ENCODE measurements at regions not wholly inside any gene's neighbourhood (a gene's known extent, or its start where the extent isn't known, plus 50 kb on each side); places are given as distances from the start of the nearest gene placed in this dataset.
A peak's percentile ranks its signal among the peaks of the same experiment; 100 is the strongest.
"Not testable (repeated sequence)": the region's sequence is repeated elsewhere in the genome, so short reads cannot be mapped to it uniquely, and the experiment has no call there.

DNA sequence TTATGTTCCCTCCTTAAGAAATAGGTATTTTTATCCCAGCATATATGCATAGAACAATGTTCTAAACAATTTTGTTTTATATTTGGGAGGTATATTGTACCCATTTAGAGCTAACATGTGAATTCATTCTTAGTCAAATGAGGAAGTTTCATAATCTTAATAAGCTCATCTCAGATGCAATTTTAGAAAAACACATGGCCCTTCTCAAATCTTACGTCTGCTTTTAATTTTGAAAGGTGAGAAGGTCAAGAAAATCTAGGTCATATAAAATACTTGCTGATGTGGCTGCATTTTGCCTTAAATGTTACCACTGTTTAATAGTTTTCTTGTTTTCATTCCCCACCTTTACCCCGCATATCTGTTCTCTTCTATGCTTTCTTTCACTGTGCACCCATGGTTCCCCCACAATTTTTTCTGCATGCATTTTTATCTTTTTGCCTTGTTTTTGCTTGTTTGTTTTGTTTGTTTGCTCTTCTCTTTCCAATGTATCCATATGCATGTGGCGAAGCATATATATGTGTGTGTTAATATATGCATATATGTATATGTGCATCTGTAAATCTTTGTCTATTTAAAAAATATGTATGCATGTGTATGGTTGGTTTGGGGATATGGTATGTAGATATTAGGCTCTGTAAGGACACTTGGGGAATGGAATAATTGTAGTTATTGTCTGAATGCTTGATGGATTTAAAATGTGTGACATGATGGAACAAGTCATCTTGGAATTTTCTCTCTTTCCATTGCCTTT, 317.1 kb downstream of the BCAT1 start:
- Mint-ChIP-seq H3K9me3 (peaks cover 0 to 4% (median 0%) of the 10 kb centered on the region in 6 donors), H3K27me3 (ENCODE audit: low read depth in 3 of 3) (peaks cover 0 to 3% (median 0%) of the 10 kb centered on the region in 3 donors)

DNA sequence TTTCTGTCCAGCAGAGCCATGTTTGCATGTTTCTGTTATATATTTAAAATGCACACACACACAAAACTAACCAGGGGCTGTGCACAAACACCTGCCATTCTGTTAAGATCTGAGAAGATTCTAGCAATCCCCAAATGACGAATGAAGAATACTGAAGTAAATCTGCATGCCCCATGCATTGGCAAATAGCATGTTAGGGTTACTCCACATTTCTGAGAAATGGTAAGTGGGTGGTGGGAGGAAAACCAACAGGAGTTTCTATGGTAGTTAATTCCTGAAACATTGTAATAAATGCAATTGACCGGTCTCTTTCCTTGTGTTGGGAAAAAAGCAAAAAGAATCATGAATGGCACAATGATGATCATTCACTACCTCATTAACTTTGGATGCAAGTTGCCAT, 318.0 kb downstream of the BCAT1 start:
- peaks cover 0 to 3% (median 0%) of the 10 kb centered on the region in 3 donors for H3K27me3 Mint-ChIP-seq (ENCODE audit: low read depth in 3 of 3)
- H3K4me1 Mint-ChIP-seq = no peaks in the 10 kb centered on the region
- H3K36me3 Mint-ChIP-seq = no peaks in the 10 kb centered on the region
- DNase-seq = no peak
- no peak overlapping the region for H3K27ac Mint-ChIP-seq
- H3K9me3 Mint-ChIP-seq = peaks cover 0 to 7% (median 0%) of the 10 kb centered on the region in 6 donors
- no peak overlapping the region for H3K4me3 Mint-ChIP-seq

More for the DNA sequence above, 317.1 kb downstream of the BCAT1 start:
- Mint-ChIP-seq H3K36me3 (no peaks in the 10 kb centered on the region), H3K27ac (no peak overlapping the region), H3K4me1 (no peaks in the 10 kb centered on the region), H3K4me3 (no peak overlapping the region)
- DNase-seq = no peak

GRCh38 chr12:24630446-24630845, 318.5 kb downstream of the BCAT1 start:
- no peak for DNase-seq
- Mint-ChIP-seq H3K27ac (no peak overlapping the region), H3K9me3 (peaks cover 0 to 7% (median 0%) of the 10 kb centered on the region in 6 donors), H3K4me3 (no peak overlapping the region), H3K4me1 (no peaks in the 10 kb centered on the region), H3K36me3 (no peaks in the 10 kb centered on the region), H3K27me3 (ENCODE audit: low read depth in 3 of 3) (peaks cover 0 to 3% (median 0%) of the 10 kb centered on the region in 3 donors)

DNA sequence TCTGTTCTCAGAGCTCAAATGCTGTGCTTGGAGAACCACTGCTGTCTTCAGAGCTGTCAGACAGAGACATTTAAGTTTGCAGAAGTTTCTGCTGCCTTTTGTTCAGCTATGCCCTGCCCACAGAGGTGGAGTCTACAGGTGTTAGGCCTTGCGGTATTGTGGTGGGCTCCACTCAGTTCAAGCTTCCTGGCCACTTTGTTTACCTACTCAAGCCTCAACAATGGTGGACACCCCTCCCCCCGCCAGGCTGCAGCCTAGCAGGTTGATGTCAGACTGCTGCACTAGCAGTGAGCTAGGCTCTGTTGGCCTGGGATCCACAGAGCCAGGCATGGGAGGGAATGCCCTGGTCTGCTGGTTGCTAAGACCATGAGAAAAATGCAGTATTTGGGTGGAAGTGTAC, 323.8 kb downstream of the BCAT1 start:
- Mint-ChIP-seq H3K9me3 (peaks cover 0 to 8% (median 2%) of the 10 kb centered on the region in 6 donors), H3K27ac (no peak overlapping the region), H3K4me1 (peaks cover 2 to 6% of the 10 kb centered on the region in 2 donors), H3K27me3 (ENCODE audit: low read depth in 3 of 3) (peaks cover 0 to 2% (median 0%) of the 10 kb centered on the region in 3 donors), H3K36me3 (no peaks in the 10 kb centered on the region), H3K4me3 (no peak overlapping the region)
- peak in 2 of 3 donors; percentile 3 to 11 for DNase-seq

DNA sequence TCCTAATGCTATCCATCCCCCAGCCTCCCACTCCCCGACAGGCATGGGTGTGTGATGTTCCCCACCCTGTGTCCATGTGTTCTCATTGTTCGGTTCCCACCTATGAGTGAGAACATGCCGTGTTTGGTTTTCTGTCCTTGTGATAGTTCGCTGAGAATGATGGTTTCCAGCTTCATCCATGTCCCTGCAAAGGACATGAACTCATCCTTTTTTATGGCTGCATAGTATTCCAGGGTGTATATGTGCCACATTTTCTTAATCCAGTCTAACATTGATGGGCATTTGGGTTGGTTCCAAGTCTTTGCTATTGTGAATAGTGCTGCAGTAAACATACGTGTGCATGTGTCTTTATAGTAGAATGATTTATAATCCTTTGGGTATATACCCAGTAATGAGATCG, 328.9 kb downstream of the BCAT1 start:
- H3K4me1 Mint-ChIP-seq; H3K4me3 Mint-ChIP-seq; H3K27me3 Mint-ChIP-seq (ENCODE audit: low read depth in 3 of 3); H3K36me3 Mint-ChIP-seq; H3K27ac Mint-ChIP-seq; DNase-seq; H3K9me3 Mint-ChIP-seq: not testable (repeated sequence)

- H3K27me3 Mint-ChIP-seq (ENCODE audit: low read depth in 3 of 3) = peaks cover 0 to 4% (median 0%) of the 10 kb centered on the region in 3 donors
- DNase-seq = no peak
- no peak overlapping the region for H3K4me3 Mint-ChIP-seq
- no peaks in the 10 kb centered on the region for H3K36me3 Mint-ChIP-seq
- H3K27ac Mint-ChIP-seq = no peak overlapping the region
- peaks cover 0 to 4% (median under 1%) of the 10 kb centered on the region in 6 donors for H3K9me3 Mint-ChIP-seq
- H3K4me1 Mint-ChIP-seq = no peaks in the 10 kb centered on the region
These were observed 331.4 kb downstream of the BCAT1 start for GRCh38 chr12:24617471-24617870.

- H3K27me3 Mint-ChIP-seq (ENCODE audit: low read depth in 3 of 3) = peaks cover 0 to 2% (median 0%) of the 10 kb centered on the region in 3 donors
- H3K4me3 Mint-ChIP-seq = no peak overlapping the region
These were observed 332.9 kb downstream of the BCAT1 start for GRCh38 chr12:24615967-24616411.

GRCh38 chr12:24608637-24609285, 340.1 kb downstream of the BCAT1 start:
- peak overlapping the region in 2 of 6 donors; percentile 50 for H3K27ac Mint-ChIP-seq

More at GRCh38 chr12:24615967-24616411, 332.9 kb downstream of the BCAT1 start:
- Mint-ChIP-seq H3K9me3 (peaks cover 0 to 3% (median under 1%) of the 10 kb centered on the region in 6 donors), H3K4me1 (no peaks in the 10 kb centered on the region), H3K36me3 (no peaks in the 10 kb centered on the region), H3K27ac (no peak overlapping the region)
- no peak for DNase-seq

GRCh38 chr12:24608108-24608507, 340.8 kb downstream of the BCAT1 start:
- peaks cover 10 to 17% of the 10 kb centered on the region in 2 donors for H3K4me1 Mint-ChIP-seq
- H3K36me3 Mint-ChIP-seq = peaks cover 0 to 4% (median 0%) of the 10 kb centered on the region in 3 donors
- no peak for DNase-seq
- no peak overlapping the region for H3K4me3 Mint-ChIP-seq
- H3K27me3 Mint-ChIP-seq (ENCODE audit: low read depth in 3 of 3) = peaks cover 0 to 2% (median 1%) of the 10 kb centered on the region in 3 donors
- no peak overlapping the region for H3K27ac Mint-ChIP-seq
- H3K9me3 Mint-ChIP-seq = peaks cover 0 to 3% (median 0%) of the 10 kb centered on the region in 6 donors

More at GRCh38 chr12:24608637-24609285, 340.1 kb downstream of the BCAT1 start:
- DNase-seq = no peak
- Mint-ChIP-seq H3K36me3 (peaks cover 0 to 4% (median 0%) of the 10 kb centered on the region in 3 donors), H3K4me1 (peaks cover 10 to 17% of the 10 kb centered on the region in 2 donors), H3K27me3 (ENCODE audit: low read depth in 3 of 3) (peaks cover 0 to 2% (median 1%) of the 10 kb centered on the region in 3 donors), H3K4me3 (peak overlapping the region in 1 of 5 donors; percentile 24), H3K9me3 (peaks cover 0 to 3% (median 0%) of the 10 kb centered on the region in 6 donors)

DNA sequence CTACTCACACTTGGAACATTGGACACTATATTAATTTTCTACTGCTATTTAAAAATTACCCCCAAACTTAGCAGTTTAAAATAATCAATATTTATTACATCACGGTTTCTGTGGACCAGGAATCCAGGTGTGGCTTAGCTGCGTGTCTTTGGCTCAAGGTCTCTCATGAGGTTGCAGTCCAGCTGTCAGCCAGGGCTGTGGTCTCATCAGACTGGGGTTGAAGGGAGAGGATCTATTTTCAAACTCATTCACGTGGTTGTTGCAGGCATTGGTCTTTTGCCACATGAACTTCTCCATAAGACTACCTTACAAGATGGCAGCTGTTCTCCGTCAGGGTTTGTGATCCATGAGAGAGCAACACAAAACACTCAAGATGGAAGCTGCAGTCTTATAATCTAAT, 343.0 kb downstream of the BCAT1 start:
- Mint-ChIP-seq H3K4me3 (no peak overlapping the region), H3K36me3 (peaks cover 0 to 4% (median 0%) of the 10 kb centered on the region in 3 donors)

GRCh38 chr12:24605466-24605865, 343.4 kb downstream of the BCAT1 start:
- no peak for DNase-seq
- H3K4me3 Mint-ChIP-seq = no peak overlapping the region
- peaks cover 0 to 2% (median 1%) of the 10 kb centered on the region in 3 donors for H3K27me3 Mint-ChIP-seq (ENCODE audit: low read depth in 3 of 3)
- peaks cover 0 to 3% (median 0%) of the 10 kb centered on the region in 6 donors for H3K9me3 Mint-ChIP-seq
- H3K36me3 Mint-ChIP-seq = peaks cover 0 to 1% (median 0%) of the 10 kb centered on the region in 3 donors
- peaks cover 17 to 26% of the 10 kb centered on the region in 2 donors for H3K4me1 Mint-ChIP-seq
- H3K27ac Mint-ChIP-seq = no peak overlapping the region

More for the DNA sequence above, 343.0 kb downstream of the BCAT1 start:
- DNase-seq = no peak
- Mint-ChIP-seq H3K9me3 (peaks cover 0 to 3% (median 0%) of the 10 kb centered on the region in 6 donors), H3K27me3 (ENCODE audit: low read depth in 3 of 3) (peaks cover 0 to 2% (median 1%) of the 10 kb centered on the region in 3 donors), H3K27ac (no peak overlapping the region), H3K4me1 (peaks cover 13 to 22% of the 10 kb centered on the region in 2 donors)

DNA sequence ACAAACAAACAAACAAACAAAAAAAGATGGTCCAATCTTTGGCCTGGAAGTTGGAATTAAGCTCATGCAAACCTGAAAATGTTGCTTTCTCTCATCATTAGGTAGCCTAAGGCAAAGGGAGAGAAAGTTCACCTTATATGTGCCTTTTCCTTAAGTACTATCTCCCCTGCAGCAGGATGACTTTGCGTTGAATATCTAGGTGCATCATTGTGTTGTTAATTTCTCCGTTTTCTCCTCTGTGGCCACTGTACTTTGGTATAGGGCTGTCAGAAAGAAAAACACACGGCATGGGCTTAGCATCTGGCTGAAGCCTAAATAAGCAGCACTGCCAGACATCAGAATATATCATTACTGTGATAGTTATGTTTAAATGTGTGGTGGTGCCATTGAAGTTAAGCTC, 345.5 kb downstream of the BCAT1 start:
- peaks cover 0 to 2% (median 0%) of the 10 kb centered on the region in 3 donors for H3K27me3 Mint-ChIP-seq (ENCODE audit: low read depth in 3 of 3)
- peaks cover 9 to 23% of the 10 kb centered on the region in 2 donors for H3K4me1 Mint-ChIP-seq
- no peak overlapping the region for H3K4me3 Mint-ChIP-seq

GRCh38 chr12:24600996-24601395, 347.9 kb downstream of the BCAT1 start:
- peak overlapping the region in 3 of 5 donors; percentile 14 to 70 (median 43) for H3K4me3 Mint-ChIP-seq
- no peaks in the 10 kb centered on the region for H3K27me3 Mint-ChIP-seq (ENCODE audit: low read depth in 3 of 3)
- DNase-seq = peak in 1 of 3 donors; percentile 13
- no peaks in the 10 kb centered on the region for H3K9me3 Mint-ChIP-seq
- H3K36me3 Mint-ChIP-seq = no peaks in the 10 kb centered on the region
- peaks cover 6 to 15% of the 10 kb centered on the region in 2 donors for H3K4me1 Mint-ChIP-seq
- peak overlapping the region in 2 of 6 donors; percentile 27 to 71 for H3K27ac Mint-ChIP-seq

More for the DNA sequence above, 345.5 kb downstream of the BCAT1 start:
- no peaks in the 10 kb centered on the region for H3K36me3 Mint-ChIP-seq
- H3K27ac Mint-ChIP-seq = no peak overlapping the region
- DNase-seq = no peak
- no peaks in the 10 kb centered on the region for H3K9me3 Mint-ChIP-seq

DNA sequence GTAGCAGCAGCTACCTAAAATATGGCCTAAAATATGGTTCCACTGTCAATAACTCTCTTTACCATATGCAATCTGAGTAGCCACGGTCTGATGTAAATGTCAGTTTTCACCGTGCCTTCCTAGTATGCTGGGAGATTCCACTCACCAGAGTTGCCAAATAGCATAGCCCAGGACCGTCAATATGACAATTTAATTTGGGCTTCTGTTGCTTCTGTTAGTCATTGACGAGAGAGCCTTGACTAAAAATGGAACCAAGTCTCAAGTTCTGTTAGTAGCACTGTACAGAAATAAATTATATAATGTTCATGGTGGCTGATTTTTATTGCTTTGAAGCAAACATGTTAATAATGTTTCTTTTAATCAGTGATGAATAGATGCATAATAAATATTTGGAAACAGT, 348.4 kb downstream of the BCAT1 start:
- H3K27ac Mint-ChIP-seq = peak overlapping the region in 2 of 6 donors; percentile 27 to 71
- H3K4me3 Mint-ChIP-seq = peak overlapping the region in 3 of 5 donors; percentile 14 to 70 (median 43)
- H3K36me3 Mint-ChIP-seq = no peaks in the 10 kb centered on the region
- no peak for DNase-seq
- H3K4me1 Mint-ChIP-seq = peaks cover 6 to 15% of the 10 kb centered on the region in 2 donors
- H3K27me3 Mint-ChIP-seq (ENCODE audit: low read depth in 3 of 3) = no peaks in the 10 kb centered on the region
- no peaks in the 10 kb centered on the region for H3K9me3 Mint-ChIP-seq

All from immature natural killer cell (primary cell).